CD4-positive, alpha-beta T cell treated with Interleukin-17A for 1 hour (primary cell): ENCODE measurements at regions not wholly inside any gene's neighbourhood (a gene's known extent, or its start where the extent isn't known, plus 50 kb on each side); places are given as distances from the start of the nearest gene placed in this dataset.

Experiments
- DNase-seq: peaks from one replicate; pipeline ENCODE4 v3.0.0-alpha.2; 2020

- no peak for DNase-seq
Measured at GRCh38 chr9:78607853-78608252, 310.9 kb downstream of the PSAT1 start.

GRCh38 chr9:78609450-78609849, 312.5 kb downstream of the PSAT1 start:
- no peak for DNase-seq

- no peak for DNase-seq
Measured at GRCh38 chr9:78612091-78612490, 315.2 kb downstream of the PSAT1 start.

- DNase-seq = no peak
Measured at GRCh38 chr9:78613006-78613405, 316.1 kb downstream of the PSAT1 start.

GRCh38 chr9:78614892-78615291, 318.0 kb downstream of the PSAT1 start:
- DNase-seq = no peak

- no peak for DNase-seq
Measured at GRCh38 chr9:78615372-78615771, 318.4 kb downstream of the PSAT1 start.

- DNase-seq = no peak
Measured at GRCh38 chr9:78618735-78619134, 321.8 kb downstream of the PSAT1 start.

- no peak for DNase-seq
Measured at GRCh38 chr9:78620303-78620702, 323.4 kb downstream of the PSAT1 start.

GRCh38 chr9:78620764-78621163, 323.8 kb downstream of the PSAT1 start:
- no peak for DNase-seq

- no peak for DNase-seq
Measured at GRCh38 chr9:78622126-78622525, 325.2 kb downstream of the PSAT1 start.

- no peak for DNase-seq
Measured at GRCh38 chr9:78626971-78627370, 330.0 kb downstream of the PSAT1 start.

- no peak for DNase-seq
Measured at GRCh38 chr9:78630966-78631365, 334.0 kb downstream of the PSAT1 start.

GRCh38 chr9:78640728-78641127, 343.8 kb downstream of the PSAT1 start:
- DNase-seq = no peak

- no peak for DNase-seq
Measured at GRCh38 chr9:78644359-78644758, 347.4 kb downstream of the PSAT1 start.

- no peak for DNase-seq
Measured at GRCh38 chr9:78654324-78654723, 357.4 kb downstream of the PSAT1 start.

GRCh38 chr9:78663369-78663768, 366.4 kb downstream of the PSAT1 start:
- no peak for DNase-seq

GRCh38 chr9:78664370-78664769, 367.4 kb downstream of the PSAT1 start:
- no peak for DNase-seq

- no peak for DNase-seq
Measured at GRCh38 chr9:78666818-78667414, 370.0 kb downstream of the PSAT1 start.

GRCh38 chr9:78668148-78668832, 371.4 kb downstream of the PSAT1 start:
- DNase-seq = no peak

GRCh38 chr9:78669591-78669990, 372.7 kb downstream of the PSAT1 start:
- no peak for DNase-seq

- DNase-seq = no peak
Measured at GRCh38 chr9:78671785-78672184, 374.9 kb downstream of the PSAT1 start.

- DNase-seq = no peak
Measured at GRCh38 chr9:78674874-78675273, 377.9 kb downstream of the PSAT1 start.

- no peak for DNase-seq
Measured at GRCh38 chr9:78676009-78676408, 379.1 kb downstream of the PSAT1 start.

GRCh38 chr9:78676623-78677022, 379.7 kb downstream of the PSAT1 start:
- no peak for DNase-seq

GRCh38 chr9:78677326-78677725, 380.4 kb downstream of the PSAT1 start:
- DNase-seq = no peak
